ENCODE measurements at regions not wholly inside any gene's neighbourhood (a gene's known extent, or its start where the extent isn't known, plus 50 kb on each side); places are given as distances from the start of the nearest gene placed in this dataset.

GRCh38 chr15:95448531-95449229 is 881.8 kb upstream of the NR2F2 start:
- no peak for DNase-seq (ENCODE audit: low read depth in 4 of 4, low spot score in 3 of 4)

GRCh38 chr15:95449230-95449628 is 881.3 kb upstream of the NR2F2 start:
- DNase-seq (ENCODE audit: low read depth in 4 of 4, low spot score in 3 of 4), result no peak

- DNase-seq (ENCODE audit: low read depth in 4 of 4, low spot score in 3 of 4), result no peak
These were observed 880.1 kb upstream of the NR2F2 start for GRCh38 chr15:95450413-95450812.

- DNase-seq (ENCODE audit: low read depth in 4 of 4, low spot score in 3 of 4), result no peak
These were observed 878.6 kb upstream of the NR2F2 start for GRCh38 chr15:95451938-95452337.

- no peak for DNase-seq (ENCODE audit: low read depth in 4 of 4, low spot score in 3 of 4)
These were observed 875.9 kb upstream of the NR2F2 start for GRCh38 chr15:95454403-95455262.

- no peak for DNase-seq (ENCODE audit: low read depth in 4 of 4, low spot score in 3 of 4)
These were observed 873.0 kb upstream of the NR2F2 start for GRCh38 chr15:95457520-95457919.

GRCh38 chr15:95458721-95459120 is 871.8 kb upstream of the NR2F2 start:
- no peak for DNase-seq (ENCODE audit: low read depth in 4 of 4, low spot score in 3 of 4)

- DNase-seq (ENCODE audit: low read depth in 4 of 4, low spot score in 3 of 4), result no peak
These were observed 871.2 kb upstream of the NR2F2 start for GRCh38 chr15:95459273-95459672.

GRCh38 chr15:95464509-95464908 is 866.0 kb upstream of the NR2F2 start:
- DNase-seq (ENCODE audit: low read depth in 4 of 4, low spot score in 3 of 4), result peak in 3 of 4 donors; percentile 78 to 88 (median 78)

GRCh38 chr15:95468820-95469219 is 861.7 kb upstream of the NR2F2 start:
- DNase-seq (ENCODE audit: low read depth in 4 of 4, low spot score in 3 of 4), result no peak

GRCh38 chr15:95469496-95470000 is 861.0 kb upstream of the NR2F2 start:
- DNase-seq (ENCODE audit: low read depth in 4 of 4, low spot score in 3 of 4), result no peak

GRCh38 chr15:95470529-95470928 is 860.0 kb upstream of the NR2F2 start:
- DNase-seq (ENCODE audit: low read depth in 4 of 4, low spot score in 3 of 4), result no peak

- DNase-seq (ENCODE audit: low read depth in 4 of 4, low spot score in 3 of 4), result no peak
These were observed 859.4 kb upstream of the NR2F2 start for GRCh38 chr15:95470997-95471689.

- no peak for DNase-seq (ENCODE audit: low read depth in 4 of 4, low spot score in 3 of 4)
These were observed 858.8 kb upstream of the NR2F2 start for GRCh38 chr15:95471690-95472086.

GRCh38 chr15:95475067-95475466 is 855.4 kb upstream of the NR2F2 start:
- DNase-seq (ENCODE audit: low read depth in 4 of 4, low spot score in 3 of 4), result no peak

- no peak for DNase-seq (ENCODE audit: low read depth in 4 of 4, low spot score in 3 of 4)
These were observed 851.2 kb upstream of the NR2F2 start for GRCh38 chr15:95479308-95479707.

- no peak for DNase-seq (ENCODE audit: low read depth in 4 of 4, low spot score in 3 of 4)
These were observed 845.1 kb upstream of the NR2F2 start for GRCh38 chr15:95485367-95485766.

GRCh38 chr15:95486224-95486623 is 844.3 kb upstream of the NR2F2 start:
- DNase-seq (ENCODE audit: low read depth in 4 of 4, low spot score in 3 of 4), result no peak

- no peak for DNase-seq (ENCODE audit: low read depth in 4 of 4, low spot score in 3 of 4)
These were observed 841.4 kb upstream of the NR2F2 start for GRCh38 chr15:95489103-95489502.

- no peak for DNase-seq (ENCODE audit: low read depth in 4 of 4, low spot score in 3 of 4)
These were observed 838.0 kb upstream of the NR2F2 start for GRCh38 chr15:95492388-95493070.
